Anterior cingulate cortex (tissue), 58 donors: ENCODE measurements at regions not wholly inside any gene's neighbourhood (a gene's known extent, or its start where the extent isn't known, plus 50 kb on each side); places are given as distances from the start of the nearest gene placed in this dataset.
"Not testable (repeated sequence)": the region's sequence is repeated elsewhere in the genome, so short reads cannot be mapped to it uniquely, and the experiment has no call there.

ENCODE experiments used
- DNase-seq, 58 donors: peaks; one replicate each; lab custom pipeline; 2025; lab: John Stamatoyannopoulos, UW

DNA sequence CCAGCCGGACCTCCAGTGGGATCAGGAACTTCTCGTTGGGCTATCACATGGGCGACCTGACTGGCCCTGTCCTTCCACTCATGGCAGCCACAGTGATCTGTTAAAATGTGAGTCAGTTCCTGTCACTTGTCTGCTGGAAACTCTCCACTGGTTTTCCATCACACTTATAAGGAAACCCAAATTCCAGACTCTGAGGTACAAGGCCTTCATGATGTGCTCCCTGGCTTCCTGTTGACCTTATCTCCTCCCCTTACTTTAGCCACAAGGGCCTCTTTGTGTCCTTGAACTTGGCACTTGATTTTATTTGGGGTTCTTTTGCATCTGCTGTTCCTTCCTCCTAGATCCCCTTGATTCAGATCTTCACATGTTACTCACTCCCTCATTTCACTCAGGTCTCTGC lies 96.8 kb downstream of the TENT5C start:
- DNase-seq, result no peak

DNA sequence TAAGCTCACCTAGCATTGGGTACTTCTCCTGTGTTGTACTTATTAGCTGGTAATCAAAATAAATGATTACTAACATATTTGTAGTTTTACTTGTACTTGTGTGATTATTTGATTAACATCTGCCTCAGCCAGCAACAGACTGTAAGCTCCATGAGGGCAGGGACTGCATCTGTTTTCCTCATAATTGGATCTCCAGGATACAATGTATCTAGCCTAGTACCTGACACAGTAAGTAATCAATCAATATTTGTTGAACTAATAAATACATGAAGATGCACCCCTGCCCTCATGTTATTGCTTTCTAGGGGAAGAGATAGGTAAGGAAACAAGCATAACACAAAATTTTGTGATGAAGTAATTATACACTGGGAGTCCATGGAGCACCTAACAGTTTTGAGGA lies 101.5 kb downstream of the TENT5C start:
- DNase-seq, result no peak

DNA sequence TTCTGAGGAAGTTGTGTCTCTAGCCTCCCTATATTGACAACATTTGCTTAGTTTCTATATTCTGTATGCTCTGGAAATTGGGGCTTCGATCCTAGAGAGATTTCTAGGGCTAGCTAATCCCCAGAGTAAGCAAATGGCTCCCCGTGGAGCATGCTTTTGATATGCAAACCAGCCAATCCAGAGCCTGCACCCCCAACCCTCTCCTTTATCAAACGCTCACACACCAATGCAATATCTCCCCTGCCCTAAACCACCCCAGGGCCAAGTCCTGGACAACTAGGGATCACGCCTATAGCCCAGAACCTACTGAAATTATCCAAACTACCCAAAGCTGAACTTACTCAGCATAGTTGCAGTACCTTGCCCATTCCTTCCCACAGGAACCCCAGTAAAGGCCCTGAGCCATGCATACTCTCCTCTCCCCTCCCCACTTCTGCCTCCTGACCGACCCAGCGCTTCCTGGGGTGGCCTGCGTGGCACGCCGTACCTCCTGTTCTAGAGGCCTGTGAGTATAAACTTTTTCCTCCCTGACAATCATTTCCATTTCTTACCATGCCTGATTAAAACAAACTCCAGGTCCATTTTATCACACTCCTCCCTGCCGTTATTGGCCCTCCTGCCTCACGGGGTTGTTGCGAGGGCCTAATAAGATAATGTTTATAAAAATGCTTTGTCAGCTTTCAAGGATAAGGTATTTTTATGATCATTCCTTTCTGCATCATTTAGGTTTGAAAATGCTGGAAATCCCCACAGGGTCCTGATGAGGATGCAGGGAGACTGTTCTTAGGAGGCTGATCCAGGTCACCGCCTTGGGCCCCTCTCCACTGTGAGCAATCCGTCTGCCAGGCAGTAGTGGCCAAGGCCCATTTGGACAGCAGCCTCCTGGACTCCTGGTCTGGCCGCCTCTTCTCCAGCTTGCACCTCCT lies 102.7 kb downstream of the TENT5C start:
- peak in 3 of 58 donors; percentile 8 to 12 (median 8) for DNase-seq

DNA sequence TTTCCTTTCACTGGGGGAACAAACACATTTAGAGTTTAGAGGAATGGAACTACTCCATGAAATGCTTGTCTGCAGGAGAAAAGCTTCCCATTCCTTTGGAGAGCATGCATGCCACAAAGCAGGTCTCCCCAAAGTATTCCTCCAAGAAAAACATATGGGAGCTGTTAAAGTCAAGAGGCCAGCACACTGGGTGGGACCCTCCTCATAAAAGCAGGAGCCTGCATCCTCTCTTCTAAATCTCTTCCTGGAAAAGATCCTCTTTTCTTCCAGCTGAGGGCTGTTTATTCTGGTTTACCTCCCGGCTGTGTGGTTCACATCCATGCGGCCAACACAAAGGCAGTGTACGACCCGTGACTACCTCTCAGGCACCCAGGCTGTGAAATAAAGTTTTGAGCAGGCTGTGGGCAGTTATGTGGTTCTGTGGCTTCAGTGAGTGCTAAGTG lies 103.4 kb downstream of the TENT5C start:
- no peak for DNase-seq

DNA sequence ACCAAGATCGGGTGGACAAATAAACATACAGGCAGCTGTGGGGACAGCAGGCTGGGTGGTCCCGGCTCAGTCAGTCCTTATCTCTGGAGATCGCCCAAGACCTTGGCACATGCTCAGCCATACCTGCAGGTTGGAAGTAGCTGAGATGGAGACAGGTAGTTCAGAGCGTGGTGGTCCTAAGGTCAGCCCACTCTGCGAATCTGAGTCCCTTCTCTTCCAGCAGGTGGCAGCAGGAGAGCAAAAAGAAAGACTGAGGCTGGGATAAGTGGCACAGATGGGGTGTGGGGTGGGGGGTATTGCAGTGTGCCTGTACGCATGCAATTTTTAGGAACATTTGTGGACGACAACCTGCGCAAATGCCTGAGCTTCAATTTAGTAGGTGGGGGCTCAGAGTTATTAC lies 104.9 kb downstream of the TENT5C start:
- DNase-seq, result no peak

DNA sequence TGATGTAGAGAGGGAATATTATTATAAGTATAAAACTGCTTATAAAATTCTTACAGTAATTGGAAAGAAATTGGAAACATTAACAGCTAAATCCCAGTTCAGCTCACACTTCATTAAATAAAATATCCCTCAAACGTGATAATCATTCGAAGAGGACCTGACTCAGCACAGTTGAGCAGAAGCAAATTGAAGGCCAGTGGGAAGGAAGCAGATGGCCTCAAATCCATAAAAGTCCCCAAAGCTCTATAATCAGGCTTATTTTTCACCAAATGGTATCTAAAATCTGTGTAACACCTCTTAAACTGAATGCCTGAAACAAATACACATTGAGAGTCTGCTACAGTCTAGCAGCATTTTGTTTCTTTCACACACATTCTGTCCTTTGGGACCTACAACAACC lies 106.8 kb downstream of the TENT5C start:
- DNase-seq, result no peak

DNA sequence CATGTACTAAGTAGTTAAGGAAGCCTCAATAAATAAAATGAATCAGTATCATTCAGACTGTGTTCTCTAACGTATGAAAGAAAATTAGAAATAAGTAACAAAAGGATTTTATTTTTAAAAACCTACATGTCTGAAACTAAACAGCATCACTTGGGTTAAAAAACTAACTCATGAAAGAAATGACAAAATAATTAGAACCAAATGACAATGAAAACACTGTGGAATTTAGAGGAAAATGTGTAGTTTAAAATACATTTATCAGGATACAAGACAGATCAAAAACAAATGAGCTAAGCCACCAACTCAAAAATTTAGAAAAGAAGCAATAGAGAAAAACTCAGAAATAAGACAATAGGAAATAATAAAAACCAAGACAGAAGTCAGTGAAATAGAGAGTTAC lies 108.7 kb downstream of the TENT5C start:
- DNase-seq, result no peak

DNA sequence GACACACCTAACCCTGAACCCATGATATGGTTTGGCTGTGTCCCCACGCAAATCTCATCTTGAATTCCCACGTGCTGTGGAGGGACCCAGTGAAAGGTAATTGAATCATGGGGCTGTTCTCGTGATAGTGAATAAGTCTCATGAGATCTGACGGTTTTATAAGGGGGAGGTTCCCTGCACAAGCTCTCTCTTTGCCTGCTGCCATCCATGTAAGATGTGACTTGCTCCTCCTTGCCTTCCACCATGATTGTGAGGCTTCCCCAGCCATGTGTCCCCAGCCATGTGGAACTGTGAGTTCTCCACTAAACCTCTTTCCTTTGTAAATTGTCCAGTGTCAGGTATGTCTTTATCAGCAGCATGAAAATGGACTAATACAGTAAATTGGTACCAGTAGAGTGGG lies 110.2 kb downstream of the TENT5C start:
- DNase-seq, result not testable (repeated sequence)

DNA sequence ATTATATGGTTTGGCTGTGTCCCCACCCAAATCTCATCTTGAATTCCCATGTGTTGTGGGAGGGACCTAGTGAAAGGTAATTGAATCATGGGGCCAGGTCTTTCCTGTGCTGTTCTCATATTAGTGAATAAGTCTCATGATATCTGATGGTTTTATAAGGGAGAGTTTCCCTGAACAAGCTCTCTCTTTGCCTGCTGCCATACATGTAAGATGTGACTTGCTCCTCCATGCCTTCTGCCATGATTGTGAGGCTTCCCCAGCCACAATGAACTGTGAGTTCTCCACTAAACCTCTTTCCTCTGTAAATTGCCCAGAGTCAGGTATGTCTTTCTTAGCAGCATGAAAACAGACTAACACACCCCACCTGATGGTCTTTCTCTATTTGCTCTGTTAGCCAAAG lies 112.1 kb downstream of the TENT5C start:
- not testable (repeated sequence) for DNase-seq

DNA sequence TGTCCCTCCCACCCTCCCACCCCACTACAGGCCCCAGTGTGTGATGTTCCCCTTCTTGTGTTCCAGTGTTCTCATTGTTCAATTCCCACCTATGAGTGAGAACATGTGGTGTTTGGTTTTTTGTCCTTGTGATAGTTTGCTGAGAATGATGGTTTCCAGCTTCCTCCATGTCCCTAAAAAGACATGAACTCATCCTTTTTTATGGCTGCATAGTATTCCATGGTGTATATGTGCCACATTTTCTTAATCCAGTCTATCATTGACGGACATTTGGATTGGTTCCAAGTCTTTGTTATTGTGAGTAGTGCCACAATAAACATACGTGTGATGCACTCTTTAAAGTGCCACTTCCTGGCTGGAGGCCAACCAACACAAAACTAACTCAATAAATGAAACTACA lies 112.7 kb downstream of the TENT5C start:
- not testable (repeated sequence) for DNase-seq

DNA sequence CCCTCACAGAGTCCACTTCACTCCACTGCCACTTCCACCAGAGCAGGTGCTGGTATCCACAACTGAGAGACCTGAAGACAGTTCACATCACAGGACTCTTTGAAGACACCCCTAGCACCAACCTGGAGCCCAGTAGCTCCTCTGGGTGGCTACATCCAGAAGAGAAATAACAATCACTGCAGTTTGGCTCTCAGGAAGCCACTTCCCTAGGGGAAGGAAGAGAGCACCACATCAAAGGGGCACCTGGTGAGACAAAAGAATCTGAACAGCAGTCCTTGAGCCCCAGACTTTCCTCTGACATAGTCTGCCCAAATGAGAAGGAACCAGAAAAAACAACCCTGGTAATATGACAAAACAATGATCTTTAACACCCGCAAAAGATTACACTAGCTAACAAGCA lies 113.2 kb downstream of the TENT5C start:
- DNase-seq, result no peak

DNA sequence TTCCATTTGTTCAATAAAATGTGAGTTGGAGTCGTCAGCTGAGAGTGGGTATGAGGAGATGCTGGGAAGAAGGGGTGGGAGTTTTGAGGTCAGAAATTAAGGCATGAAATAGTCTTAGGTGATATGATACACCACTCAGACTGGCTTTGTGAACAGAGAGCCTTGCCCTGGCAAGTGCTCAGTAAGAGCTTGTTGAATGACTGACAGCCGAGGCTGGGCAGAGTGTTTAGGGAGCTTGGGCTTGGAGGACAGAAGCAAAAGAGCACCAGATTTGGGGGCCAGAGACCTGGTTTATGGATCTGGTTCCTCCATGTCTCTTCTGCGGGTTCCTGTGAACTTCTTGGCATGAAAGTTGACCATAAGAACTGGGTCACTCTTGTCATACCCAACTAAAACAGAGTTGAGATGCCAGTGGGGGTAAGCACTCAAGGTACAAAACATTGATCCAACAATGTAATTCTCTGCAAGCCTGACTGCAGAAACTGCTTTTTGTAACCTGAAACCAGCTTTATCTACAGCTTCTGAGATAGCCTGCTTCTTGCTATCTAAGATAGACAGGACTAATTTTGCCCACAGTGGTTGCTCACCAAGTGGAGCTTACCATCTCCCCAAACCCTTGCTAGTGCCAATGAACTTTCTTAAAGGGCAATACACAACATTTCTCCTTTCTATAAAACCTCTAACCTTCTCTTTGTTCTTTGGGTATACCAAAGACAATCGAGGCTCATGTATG lies 126.4 kb downstream of the TENT5C start:
- no peak for DNase-seq

DNA sequence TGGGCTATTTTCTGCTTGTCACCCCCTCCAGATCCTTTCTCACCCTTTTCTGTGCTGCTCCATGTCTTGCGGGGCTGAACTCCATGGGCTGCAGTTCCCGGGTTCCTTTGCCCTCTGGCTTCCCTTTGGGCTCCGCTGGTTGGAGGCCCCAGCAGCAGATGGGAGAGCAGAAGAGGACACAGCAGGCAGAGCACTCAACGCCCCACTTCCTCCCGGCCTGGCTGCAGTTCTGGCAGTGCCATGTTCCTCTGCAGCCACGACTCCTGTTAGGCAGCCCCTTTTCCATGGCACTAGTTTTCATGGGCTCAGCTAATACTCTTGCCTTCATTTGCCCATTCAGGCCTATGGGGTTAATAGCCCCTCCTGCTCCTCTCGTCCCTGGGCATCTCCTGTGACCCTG lies 127.1 kb downstream of the TENT5C start:
- no peak for DNase-seq

DNA sequence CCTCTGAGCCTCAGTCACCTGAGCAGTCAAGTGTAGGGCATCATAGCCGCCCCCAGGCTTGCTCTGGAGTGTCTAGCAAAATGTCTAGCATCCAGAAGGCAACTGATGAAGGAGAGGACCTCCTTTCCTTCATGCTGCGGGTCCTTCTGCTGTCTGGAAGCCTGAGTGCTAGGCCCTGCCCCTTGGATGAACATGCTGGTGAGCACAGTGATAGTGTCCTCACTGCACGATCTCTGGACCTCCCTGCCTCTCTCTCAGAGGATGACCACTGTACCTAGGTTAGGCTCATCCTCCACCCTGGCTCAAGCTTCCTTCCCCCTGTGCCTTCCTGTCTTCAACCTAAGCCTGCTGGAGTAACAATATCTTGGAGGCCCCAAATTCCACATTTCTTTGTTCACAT lies 128.6 kb downstream of the TENT5C start:
- no peak for DNase-seq

DNA sequence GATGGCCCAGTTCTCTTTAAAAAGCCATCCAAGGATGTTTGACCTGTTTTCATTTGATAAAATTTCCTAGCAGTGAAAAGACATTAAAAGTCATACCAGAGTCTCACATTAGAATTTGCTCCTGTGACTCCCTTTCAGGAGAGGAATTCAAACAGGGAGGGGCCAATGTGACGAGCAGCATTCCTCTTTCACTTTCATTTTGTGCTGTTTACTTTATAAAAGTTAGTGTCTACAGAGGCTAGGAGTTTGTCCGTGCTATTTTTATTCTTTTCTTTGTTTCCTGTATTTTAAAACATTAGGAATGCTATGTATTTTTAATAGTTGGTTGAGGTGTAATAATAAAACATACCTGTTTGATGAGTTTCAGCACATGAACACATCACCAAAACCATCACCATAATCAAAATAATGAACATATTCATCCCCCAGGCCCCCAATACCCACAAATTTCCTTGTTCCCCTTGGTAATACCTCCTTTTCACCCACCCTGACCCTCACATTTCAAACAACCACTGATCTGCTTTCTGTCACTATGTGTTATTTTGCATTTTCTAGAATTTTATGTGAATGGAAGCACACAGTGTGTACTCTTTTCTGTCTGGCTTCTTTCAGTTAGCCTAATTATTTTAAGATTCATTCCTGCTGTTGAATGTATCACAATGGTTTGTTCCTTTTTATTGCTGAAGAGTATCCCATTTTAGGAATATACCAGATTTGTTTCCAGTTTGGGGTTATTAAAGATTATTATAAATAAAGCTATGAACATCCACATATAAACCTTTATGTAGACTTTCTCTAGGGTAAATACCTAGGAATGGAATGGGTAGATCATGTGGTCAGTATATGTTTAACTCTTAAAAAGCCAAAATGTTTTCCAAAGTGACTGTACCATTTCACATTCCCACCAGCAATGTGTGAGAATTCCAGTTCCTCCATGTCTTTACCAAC lies 129.5 kb downstream of the TENT5C start:
- no peak for DNase-seq

DNA sequence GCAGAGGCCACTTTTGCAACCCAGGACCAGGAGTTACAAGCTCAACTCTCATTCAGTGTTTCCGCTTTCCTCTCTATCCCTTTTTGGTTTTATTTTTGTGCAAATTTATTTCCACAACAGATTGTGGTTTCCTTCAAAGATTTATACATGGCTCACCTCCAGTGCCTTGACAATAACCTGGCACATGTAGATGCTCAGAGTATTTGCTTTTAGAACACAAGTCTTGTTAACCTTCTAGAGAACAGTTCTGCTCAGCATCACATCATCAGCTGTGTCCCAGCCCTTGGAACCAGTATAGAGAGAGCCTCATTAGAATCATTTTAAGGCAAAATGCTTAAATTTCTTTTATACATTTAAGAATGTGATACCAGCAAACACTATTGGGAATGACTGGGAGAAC lies 133.7 kb downstream of the TENT5C start:
- DNase-seq, result no peak

DNA sequence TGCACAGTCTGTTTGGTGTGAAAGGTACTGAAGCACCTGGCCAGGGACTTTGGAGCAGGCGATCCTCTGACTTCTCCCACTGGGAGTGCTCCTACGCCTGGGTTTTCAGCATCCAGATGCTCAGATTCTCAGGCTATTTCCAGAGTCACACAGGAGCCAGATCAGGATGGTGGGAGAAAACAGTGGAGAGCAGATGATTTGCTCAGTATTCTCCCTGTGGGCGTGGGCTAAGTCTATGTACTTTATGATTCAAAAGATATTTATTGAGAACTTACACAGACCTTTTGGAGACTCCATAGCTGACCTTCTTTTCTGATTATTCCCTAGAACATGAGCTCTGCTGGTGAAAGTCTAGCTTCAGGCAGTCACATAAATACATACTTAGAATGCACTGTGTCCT lies 134.6 kb downstream of the TENT5C start:
- no peak for DNase-seq

DNA sequence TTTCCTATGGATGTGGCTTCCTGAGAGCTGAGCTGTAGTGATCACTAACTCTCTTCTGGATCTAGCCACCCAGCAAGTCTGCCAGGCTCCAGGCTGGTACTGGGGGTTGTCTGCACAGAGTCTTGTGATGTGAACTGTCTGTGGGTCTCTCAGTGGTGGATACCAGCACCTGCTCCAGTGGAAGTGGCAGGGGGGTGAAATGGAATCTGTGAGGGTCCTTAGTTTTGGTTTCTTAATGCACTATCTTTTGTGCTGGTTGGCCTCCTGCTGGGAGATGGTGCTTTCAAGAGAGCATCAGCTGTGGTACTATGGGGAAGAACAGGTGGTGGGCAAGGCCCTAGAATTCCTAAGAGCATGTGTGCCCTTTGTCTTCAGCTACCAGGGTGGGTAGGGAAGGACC lies 140.7 kb downstream of the TENT5C start:
- not testable (repeated sequence) for DNase-seq

DNA sequence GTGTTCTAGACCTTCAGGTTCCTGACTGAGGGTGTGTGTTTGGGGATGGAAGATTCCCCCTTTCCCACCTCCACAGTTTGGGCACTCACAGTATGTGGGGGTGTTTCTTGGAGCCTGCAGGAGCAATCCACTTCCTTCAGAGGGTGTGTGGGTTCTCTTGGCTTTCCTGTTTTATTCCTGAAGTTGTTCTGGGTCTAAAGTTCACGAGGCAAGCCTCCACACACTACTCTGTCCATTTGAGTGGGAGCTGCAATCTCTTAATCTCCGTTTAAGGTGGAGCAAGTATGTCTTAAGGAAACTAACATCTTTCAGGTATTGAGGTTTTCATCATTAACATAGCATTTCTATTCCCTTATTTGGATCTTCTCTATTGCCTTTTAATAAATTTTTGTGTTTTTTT lies 141.8 kb downstream of the TENT5C start:
- DNase-seq, result no peak

DNA sequence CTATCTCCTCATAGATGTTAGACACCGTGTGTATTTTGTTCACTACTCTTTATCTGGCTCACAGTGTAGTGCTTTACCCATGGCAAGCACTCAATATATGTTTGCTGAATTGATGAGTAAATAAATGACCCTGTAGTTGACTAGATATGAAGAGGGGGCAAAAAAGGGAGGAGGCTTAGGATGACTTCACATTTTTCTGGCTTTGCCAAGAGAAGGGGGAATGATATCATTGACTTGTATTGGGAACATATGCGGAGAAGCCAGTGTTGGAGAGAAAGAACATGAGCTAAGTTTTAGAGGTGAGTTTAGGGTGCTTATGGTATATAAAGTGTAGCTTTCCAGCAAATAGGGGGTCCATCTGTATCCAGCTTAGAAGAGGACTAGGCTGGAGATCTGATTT lies 145.5 kb downstream of the TENT5C start:
- no peak for DNase-seq

DNA sequence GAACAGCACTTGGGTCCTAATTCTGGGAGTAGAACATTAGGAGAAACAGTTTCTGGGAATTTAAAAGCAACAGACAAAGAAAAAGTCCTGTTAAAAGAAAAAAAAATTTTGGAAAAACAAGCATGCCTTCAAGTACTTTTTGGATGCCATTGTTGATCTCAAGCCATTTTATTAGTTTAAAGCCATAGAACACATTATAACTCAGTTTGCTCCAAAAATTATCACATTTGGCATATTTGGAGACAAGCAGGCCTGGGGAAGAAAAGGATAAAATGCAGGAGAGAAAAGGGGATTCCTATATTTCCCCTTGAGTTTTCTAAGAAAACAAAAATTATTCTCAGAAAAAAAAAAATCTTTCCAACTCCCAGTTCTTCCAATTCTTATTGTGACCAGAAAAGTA lies 146.8 kb downstream of the TENT5C start:
- no peak for DNase-seq
